GM13976 (cell line): ENCODE measurements at regions not wholly inside any gene's neighbourhood (a gene's known extent, or its start where the extent isn't known, plus 50 kb on each side); places are given as distances from the start of the nearest gene placed in this dataset.
"Not testable (repeated sequence)": the region's sequence is repeated elsewhere in the genome, so short reads cannot be mapped to it uniquely, and the experiment has no call there.

Experiments
- DNase-seq: peaks from one replicate; pipeline ENCODE4 v3.0.0; 2012; ENCODE audit warnings: low spot score
- in situ Hi-C: fragments of 300-500 bp; cut with MboI; formaldehyde crosslinking; loops from one replicate; pipeline ENCODE4 v1.12.0; 2022; ENCODE audit warnings: low sequenced_read_pairs, mixed read lengths, inconsistent platforms; ENCODE audit not compliant: unreplicated experiment

- DNase-seq, in situ Hi-C loops: not testable (repeated sequence)
These were observed 124.3 kb downstream of the TP53TG3F start for GRCh38 chr16:33583702-33584101.

DNA sequence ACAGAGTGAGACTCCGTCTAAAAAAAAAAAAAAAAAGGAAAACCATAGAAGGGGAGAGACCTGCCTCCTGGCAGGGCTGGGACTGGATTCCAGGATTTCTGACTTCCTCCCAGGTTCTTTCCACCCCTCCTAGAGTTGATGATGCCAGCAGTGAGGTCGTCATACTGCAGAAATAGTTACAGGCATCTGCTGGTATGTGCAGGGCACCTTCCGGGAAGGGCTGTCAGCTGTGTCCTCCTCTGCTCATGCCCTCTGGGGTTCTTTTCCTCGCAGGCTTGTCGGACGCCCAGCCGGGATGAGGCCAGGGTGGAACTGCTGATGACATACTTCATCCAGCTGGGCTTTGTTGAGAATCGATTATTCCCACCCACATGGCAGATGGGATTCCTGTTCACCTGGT is 129.2 kb downstream of the TP53TG3F start:
- DNase-seq, in situ Hi-C loops: not testable (repeated sequence)

DNA sequence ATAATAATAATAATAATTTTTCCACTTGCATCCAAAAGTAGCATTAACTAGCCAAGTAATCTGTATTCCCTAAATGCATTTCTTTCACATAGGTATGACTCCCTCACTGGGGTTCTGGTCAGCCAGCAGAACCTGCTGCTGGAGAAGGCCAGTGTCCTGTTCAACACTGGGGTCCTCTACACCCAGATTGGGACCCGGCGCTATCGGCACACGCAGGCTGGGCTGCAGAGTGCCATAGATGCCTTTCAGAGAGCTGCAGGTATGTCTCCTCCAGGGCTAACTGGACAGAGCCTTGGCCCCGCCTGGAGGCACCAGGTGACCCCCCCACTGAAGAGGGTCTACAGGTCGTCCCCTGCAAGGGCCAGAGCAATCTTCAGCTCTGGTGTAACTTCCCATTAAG is 133.9 kb downstream of the TP53TG3F start:
- DNase-seq, in situ Hi-C loops: not testable (repeated sequence)

- DNase-seq, in situ Hi-C loops: not testable (repeated sequence)
These were observed 135.7 kb downstream of the TP53TG3F start for GRCh38 chr16:33595074-33595473.

DNA sequence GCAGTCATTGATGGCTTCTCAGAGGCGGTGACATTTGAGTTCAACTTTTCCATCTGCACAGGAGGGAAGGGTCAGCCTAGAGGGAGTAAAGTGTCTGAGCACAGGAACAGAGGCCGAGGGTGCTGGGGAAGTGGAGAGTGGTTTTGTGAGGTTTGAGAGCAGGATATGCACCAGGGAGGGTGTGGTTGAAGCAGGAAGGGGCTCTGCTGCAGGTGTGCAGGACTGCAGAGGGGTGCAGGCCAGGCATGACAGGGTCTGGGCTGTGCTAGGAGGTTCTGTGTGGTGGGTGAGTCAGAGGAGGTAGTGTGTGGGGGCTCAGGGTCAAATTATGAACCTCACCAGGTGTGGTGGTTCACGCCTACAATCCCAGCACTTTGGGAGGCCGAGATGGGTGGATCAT is 141.6 kb downstream of the TP53TG3F start:
- in situ Hi-C loops, DNase-seq: not testable (repeated sequence)

GRCh38 chr16:33623535-33624077 is 164.2 kb downstream of the TP53TG3F start:
- DNase-seq, in situ Hi-C loops: not testable (repeated sequence)

GRCh38 chr16:33628895-33629294 is 169.5 kb downstream of the TP53TG3F start:
- DNase-seq, in situ Hi-C loops: not testable (repeated sequence)

DNA sequence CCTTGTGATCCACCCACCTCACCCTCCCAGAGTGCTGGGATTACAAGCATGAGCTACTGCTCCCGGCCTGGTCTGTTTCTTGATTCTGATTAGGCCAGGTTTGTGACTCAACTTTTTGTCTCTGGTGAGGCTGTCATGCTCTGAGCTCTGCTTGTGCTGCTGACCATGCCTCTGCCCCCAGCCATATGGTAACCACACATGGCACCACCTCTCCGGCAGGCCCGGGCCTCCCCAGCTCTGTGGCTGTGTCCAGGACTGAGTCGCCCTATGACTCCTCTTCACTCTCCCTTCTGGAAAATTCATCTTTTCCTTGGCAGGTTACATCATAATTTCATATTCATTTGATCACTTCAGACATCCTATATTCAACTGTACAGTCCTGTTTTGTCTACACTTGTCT is 172.3 kb downstream of the TP53TG3F start:
- in situ Hi-C loops = not testable (repeated sequence)

GRCh38 chr16:33634057-33634456 is 174.6 kb downstream of the TP53TG3F start:
- DNase-seq, in situ Hi-C loops: not testable (repeated sequence)

More for the DNA sequence above, 172.3 kb downstream of the TP53TG3F start:
- not testable (repeated sequence) for DNase-seq

GRCh38 chr16:33636760-33637159 is 177.3 kb downstream of the TP53TG3F start:
- in situ Hi-C loops, DNase-seq: not testable (repeated sequence)

- DNase-seq, in situ Hi-C loops: not testable (repeated sequence)
These were observed 183.9 kb downstream of the TP53TG3F start for GRCh38 chr16:33643270-33643669.

DNA sequence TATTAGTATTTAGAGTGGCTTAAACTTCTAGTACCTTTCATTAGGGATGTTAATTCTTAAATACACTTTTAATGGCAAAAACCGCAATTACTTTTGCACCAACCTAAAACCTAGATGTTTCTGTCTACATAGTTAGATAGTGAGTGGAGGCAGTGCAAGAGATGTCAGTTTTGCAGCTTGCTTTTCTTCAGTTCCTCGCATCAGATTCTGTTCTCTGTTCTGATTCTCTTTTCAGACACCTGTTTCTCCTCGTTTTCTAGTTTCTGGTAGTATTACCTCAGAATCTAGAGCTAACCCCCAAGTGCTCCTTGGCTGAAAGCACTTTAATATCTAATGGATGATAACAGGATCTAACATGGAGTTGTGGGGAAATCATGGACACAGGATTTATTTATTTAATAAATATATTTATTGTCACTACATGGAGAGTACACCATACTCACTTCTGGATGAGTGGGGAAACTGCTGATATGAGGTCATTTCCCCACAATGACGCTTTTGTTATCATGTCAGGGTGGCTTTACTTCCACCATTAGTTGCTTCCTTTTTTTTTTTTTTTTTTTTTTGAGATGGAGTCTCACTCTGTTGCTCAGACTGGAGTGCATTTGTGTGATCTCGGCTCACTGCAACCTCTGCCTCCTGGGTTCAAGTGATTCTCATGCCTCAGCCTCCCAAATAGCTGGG is 184.4 kb downstream of the TP53TG3F start:
- DNase-seq, in situ Hi-C loops: not testable (repeated sequence)

DNA sequence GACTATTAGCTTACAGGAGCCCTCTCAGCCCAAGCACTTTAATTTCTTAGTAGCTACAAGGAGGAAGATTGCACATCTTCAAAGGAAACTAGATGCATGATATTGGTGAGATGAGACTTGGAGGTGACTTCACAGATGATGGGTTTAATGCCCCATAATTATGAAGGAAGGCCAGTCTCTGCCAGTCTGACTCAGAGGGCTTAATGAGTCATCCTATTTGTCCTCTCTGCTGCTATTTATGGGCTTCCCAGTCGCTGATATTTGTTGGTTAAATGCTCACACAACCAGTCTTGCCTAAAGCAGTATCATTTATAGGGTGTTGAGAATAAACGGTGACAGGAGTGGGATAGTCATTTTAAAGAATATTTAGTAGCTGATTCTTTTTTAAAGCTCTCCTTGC is 187.0 kb downstream of the TP53TG3F start:
- DNase-seq, in situ Hi-C loops: not testable (repeated sequence)

GRCh38 chr16:33655756-33656155 is 196.3 kb downstream of the TP53TG3F start:
- in situ Hi-C loops, DNase-seq: not testable (repeated sequence)

GRCh38 chr16:33656394-33656793 is 197.0 kb downstream of the TP53TG3F start:
- in situ Hi-C loops, DNase-seq: not testable (repeated sequence)

GRCh38 chr16:33657717-33658116 is 198.3 kb downstream of the TP53TG3F start:
- in situ Hi-C loops, DNase-seq: not testable (repeated sequence)

DNA sequence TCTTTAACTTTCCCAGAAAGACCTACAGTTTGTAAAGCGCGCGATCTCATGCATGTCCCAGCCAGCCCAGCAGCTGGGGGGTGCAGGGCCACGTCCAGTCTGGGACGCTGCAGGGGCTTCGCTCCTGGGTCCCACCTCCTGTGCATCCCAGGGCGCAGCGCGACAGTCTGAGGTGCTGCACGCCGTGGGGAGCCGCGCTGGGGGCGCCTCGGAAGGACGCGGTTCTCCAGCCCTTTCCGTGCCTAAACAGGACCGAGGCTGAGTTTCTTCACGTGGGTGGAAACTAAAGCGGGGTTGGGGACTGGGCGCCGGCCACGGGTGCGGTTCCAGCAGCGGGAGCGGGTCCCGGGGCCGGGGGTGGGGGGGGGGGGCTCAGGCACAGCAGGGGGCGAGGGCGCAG is 221.4 kb downstream of the TP53TG3F start:
- in situ Hi-C loops, DNase-seq: not testable (repeated sequence)

GRCh38 chr16:33700320-33700719 is 240.9 kb downstream of the TP53TG3F start:
- in situ Hi-C loops, DNase-seq: not testable (repeated sequence)

DNA sequence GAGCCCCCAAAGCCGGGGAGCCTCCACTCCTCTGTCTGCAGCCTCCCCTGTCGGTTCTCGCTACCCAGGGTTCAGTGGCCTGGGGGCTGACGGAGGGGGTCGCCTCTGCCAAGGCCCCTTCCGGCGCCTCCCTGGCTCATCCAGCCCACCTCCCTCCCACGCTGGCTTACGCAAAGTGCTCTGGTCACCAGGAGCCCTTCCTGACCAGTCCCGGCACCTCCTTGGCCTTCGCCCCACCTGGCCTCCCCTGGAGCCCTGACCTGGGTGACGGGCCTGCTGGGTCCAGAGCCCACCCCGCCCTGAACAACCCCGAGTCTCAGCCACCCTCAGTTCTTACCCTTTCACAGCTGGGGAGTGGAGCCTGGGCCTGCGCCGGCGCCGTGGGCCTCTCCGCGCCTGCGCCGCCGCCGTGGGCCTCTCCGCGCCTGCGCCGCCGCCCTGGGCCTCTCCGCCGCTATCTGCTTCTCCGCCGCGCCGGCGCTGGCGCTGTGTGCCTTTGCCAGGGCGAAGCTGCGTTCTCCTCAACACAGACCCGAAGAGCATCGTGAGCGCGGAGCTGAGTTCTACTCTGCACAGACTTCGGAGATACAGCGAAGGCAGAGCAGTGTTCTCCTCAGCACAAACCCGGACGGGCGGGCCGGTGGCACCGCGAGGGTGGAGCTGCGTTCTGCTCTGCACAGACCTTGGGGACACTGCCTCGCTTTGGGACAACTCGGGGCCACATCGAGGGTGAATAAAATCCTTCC is 247.6 kb downstream of the TP53TG3F start:
- DNase-seq, in situ Hi-C loops: not testable (repeated sequence)
